ENCODE measurements at regions not wholly inside any gene's neighbourhood (a gene's known extent, or its start where the extent isn't known, plus 50 kb on each side); places are given as distances from the start of the nearest gene placed in this dataset.

- no peak for TF ChIP-seq POLR2A (IDR thresholded peaks at IDR 0.05)
- TF ChIP-seq CTCF (IDR thresholded peaks at IDR 0.05), result no peak
Observed at GRCh38 chr1:115413621-115414020, 75.6 kb upstream of the NGF start.

Data from esophagus squamous epithelium (tissue), 4 donors.